ENCODE measurements at regions not wholly inside any gene's neighbourhood (a gene's known extent, or its start where the extent isn't known, plus 50 kb on each side); places are given as distances from the start of the nearest gene placed in this dataset.

DNA sequence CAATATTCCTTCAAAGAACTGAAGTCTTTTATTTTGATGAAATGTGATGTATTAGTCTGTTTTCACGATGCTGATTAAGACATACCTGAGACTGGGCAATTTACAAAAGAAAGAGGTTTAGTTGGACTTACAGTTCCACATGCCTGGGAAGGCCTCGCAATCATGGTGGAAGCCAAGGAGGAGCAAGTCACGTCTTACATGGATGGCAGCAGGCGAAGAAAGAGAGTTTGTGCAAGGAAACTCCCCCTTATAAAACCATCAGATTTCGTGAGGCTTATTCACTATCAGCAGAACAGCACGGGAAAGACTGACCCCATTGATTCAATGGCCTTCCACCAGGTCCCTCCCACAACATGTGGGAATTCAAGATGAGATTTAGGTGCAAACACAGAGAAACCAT is 750.3 kb upstream of the KCND2 start:
- Histone ChIP-seq H3K79me2 (replicated peaks; ENCODE audit: insufficient read depth, low read length) (no peaks in the 10 kb centered on the region), H4K20me1 (ENCODE audit: insufficient read depth) (no peaks in the 10 kb centered on the region), H3K4me2 (ENCODE audit: low read length) (no peak overlapping the region), H3K9ac (ENCODE audit: low read length) (no peak overlapping the region), H3F3A (ENCODE audit: insufficient read depth, low read length, poor library complexity, severe bottlenecking) (no peaks in the 10 kb centered on the region), H3K27me3 (ENCODE audit: insufficient read depth, low read depth, low read length) (no peaks in the 10 kb centered on the region), H3K27ac (ENCODE audit: low read length) (no peak overlapping the region), H3K9me3 (ENCODE audit: low read length) (no peaks in the 10 kb centered on the region), H2AFZ (ENCODE audit: low read depth, low read length) (no peak overlapping the region), H3K36me3 (ENCODE audit: insufficient read depth, low read length) (no peaks in the 10 kb centered on the region), H3K9me2 (ENCODE audit: insufficient read depth, low read length) (no peaks in the 10 kb centered on the region), H3K4me3 (ENCODE audit: low read length) (no peak overlapping the region)
- TF ChIP-seq MXI1 (conservative IDR thresholded peaks at IDR 0.05; ENCODE audit: poor library complexity, severe bottlenecking) (no peak), POLR2AphosphoS5 (IDR thresholded peaks at IDR 0.05) (no peak), RAD21 (conservative IDR thresholded peaks at IDR 0.05) (no peak), EZH2 (IDR thresholded peaks at IDR 0.05; ENCODE audit: borderline replicate concordance, insufficient read depth, low read length, poor library complexity, severe bottlenecking) (no peak), TAF1 (IDR thresholded peaks at IDR 0.05; ENCODE audit: low read depth) (no peak), EP300 (conservative IDR thresholded peaks at IDR 0.05; ENCODE audit: poor library complexity, severe bottlenecking) (no peak), CTCF (IDR thresholded peaks at IDR 0.05; ENCODE audit: poor library complexity, severe bottlenecking) (no peak), SMC3 (conservative IDR thresholded peaks at IDR 0.05; ENCODE audit: poor library complexity) (no peak)
- TF ChIP-seq, protein P1, sequence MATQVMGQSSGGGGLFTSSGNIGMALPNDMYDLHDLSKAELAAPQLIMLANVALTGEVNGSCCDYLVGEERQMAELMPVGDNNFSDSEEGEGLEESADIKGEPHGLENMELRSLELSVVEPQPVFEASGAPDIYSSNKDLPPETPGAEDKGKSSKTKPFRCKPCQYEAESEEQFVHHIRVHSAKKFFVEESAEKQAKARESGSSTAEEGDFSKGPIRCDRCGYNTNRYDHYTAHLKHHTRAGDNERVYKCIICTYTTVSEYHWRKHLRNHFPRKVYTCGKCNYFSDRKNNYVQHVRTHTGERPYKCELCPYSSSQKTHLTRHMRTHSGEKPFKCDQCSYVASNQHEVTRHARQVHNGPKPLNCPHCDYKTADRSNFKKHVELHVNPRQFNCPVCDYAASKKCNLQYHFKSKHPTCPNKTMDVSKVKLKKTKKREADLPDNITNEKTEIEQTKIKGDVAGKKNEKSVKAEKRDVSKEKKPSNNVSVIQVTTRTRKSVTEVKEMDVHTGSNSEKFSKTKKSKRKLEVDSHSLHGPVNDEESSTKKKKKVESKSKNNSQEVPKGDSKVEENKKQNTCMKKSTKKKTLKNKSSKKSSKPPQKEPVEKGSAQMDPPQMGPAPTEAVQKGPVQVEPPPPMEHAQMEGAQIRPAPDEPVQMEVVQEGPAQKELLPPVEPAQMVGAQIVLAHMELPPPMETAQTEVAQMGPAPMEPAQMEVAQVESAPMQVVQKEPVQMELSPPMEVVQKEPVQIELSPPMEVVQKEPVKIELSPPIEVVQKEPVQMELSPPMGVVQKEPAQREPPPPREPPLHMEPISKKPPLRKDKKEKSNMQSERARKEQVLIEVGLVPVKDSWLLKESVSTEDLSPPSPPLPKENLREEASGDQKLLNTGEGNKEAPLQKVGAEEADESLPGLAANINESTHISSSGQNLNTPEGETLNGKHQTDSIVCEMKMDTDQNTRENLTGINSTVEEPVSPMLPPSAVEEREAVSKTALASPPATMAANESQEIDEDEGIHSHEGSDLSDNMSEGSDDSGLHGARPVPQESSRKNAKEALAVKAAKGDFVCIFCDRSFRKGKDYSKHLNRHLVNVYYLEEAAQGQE (IDR thresholded peaks at IDR 0.05; ENCODE audit: borderline replicate concordance) = no peak

GRCh38 chr7:119545118-119545517 is 727.9 kb upstream of the KCND2 start:
- Histone ChIP-seq H3K27ac (ENCODE audit: low read length) (no peak overlapping the region), H3K27me3 (ENCODE audit: insufficient read depth, low read depth, low read length) (no peaks in the 10 kb centered on the region), H3K79me2 (replicated peaks; ENCODE audit: insufficient read depth, low read length) (no peaks in the 10 kb centered on the region), H3K4me3 (ENCODE audit: low read length) (no peak overlapping the region), H3K4me2 (ENCODE audit: low read length) (no peak overlapping the region), H3K9ac (ENCODE audit: low read length) (no peak overlapping the region), H2AFZ (ENCODE audit: low read depth, low read length) (no peak overlapping the region), H3K36me3 (ENCODE audit: insufficient read depth, low read length) (no peaks in the 10 kb centered on the region), H4K20me1 (ENCODE audit: insufficient read depth) (no peaks in the 10 kb centered on the region), H3F3A (ENCODE audit: insufficient read depth, low read length, poor library complexity, severe bottlenecking) (no peaks in the 10 kb centered on the region), H3K9me3 (ENCODE audit: low read length) (no peaks in the 10 kb centered on the region), H3K9me2 (ENCODE audit: insufficient read depth, low read length) (no peaks in the 10 kb centered on the region)
- TF ChIP-seq TAF1 (IDR thresholded peaks at IDR 0.05; ENCODE audit: low read depth) = no peak
- no peak for TF ChIP-seq POLR2AphosphoS5 (IDR thresholded peaks at IDR 0.05)
- no peak for TF ChIP-seq EZH2 (IDR thresholded peaks at IDR 0.05; ENCODE audit: borderline replicate concordance, insufficient read depth, low read length, poor library complexity, severe bottlenecking)
- TF ChIP-seq RAD21 (conservative IDR thresholded peaks at IDR 0.05) = no peak
- no peak for TF ChIP-seq EP300 (conservative IDR thresholded peaks at IDR 0.05; ENCODE audit: poor library complexity, severe bottlenecking)
- TF ChIP-seq MXI1 (conservative IDR thresholded peaks at IDR 0.05; ENCODE audit: poor library complexity, severe bottlenecking) = no peak
- TF ChIP-seq CTCF (IDR thresholded peaks at IDR 0.05; ENCODE audit: poor library complexity, severe bottlenecking) = no peak
- TF ChIP-seq, protein P1 (IDR thresholded peaks at IDR 0.05; ENCODE audit: borderline replicate concordance) = no peak
- no peak for TF ChIP-seq SMC3 (conservative IDR thresholded peaks at IDR 0.05; ENCODE audit: poor library complexity)

Measured in neural cell (in vitro differentiated cells).